H1 (cell line): ENCODE measurements at regions not wholly inside any gene's neighbourhood (a gene's known extent, or its start where the extent isn't known, plus 50 kb on each side); places are given as distances from the start of the nearest gene placed in this dataset.

ENCODE experiments used
- EZH2 ChIP-seq: fragments of 200-600 bp; sonication (generic); IDR thresholded peaks from 2 replicates; pipeline ENCODE4 v1.7.1; 2012; ENCODE audit warnings: low read depth, mild to moderate bottlenecking, moderate library complexity, low read length, inconsistent platforms; ENCODE audit not compliant: severe bottlenecking
- JUN ChIP-seq: IDR thresholded peaks from 2 replicates; pipeline ENCODE4 v1.6.1; 2011; ENCODE audit warnings: low read depth, mild to moderate bottlenecking, improper control_type of control experiment, low read length
- RXRA ChIP-seq: IDR thresholded peaks from 2 replicates; pipeline ENCODE4 v1.6.1; 2011; ENCODE audit warnings: low read depth, mild to moderate bottlenecking, low read length, moderate library complexity; ENCODE audit not compliant: insufficient read depth
- TCF12 ChIP-seq: IDR thresholded peaks from 2 replicates; pipeline ENCODE4 v1.6.1; 2011; ENCODE audit warnings: low read depth, mild to moderate bottlenecking, low read length
- TF ChIP-seq, protein P1 (sequence below): IDR thresholded peaks from 2 replicates; pipeline ENCODE4 v1.6.1; 2012; ENCODE audit warnings: inconsistent platforms

DNA sequence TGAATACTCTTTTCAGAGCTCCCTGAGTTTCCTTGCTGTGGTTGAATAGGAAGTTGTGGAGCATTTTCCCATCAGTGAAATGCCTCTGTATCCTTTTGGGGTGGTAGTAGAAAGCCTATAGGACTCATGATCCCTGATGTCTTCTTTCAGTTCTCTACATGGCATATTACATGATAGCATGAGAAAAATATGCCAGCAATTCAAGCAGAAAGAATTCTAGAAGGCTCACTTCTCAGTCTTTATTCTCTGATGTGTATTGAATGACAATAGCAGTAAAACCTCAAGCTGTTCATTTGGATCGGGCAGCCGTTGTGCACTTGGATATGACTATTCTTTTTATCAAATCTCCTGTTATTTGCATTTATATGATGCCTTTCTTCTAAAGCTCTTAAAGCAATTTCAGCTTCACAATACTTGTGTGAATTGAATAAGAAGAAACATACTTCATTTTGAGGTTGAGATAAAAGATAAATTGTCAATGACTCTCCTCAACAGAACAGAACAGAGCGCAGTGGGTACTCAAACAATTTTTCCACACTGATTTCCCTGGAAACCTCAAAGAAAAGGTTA, 251.5 kb upstream of the FBXO33 start (continued):
- TF ChIP-seq, protein P1, sequence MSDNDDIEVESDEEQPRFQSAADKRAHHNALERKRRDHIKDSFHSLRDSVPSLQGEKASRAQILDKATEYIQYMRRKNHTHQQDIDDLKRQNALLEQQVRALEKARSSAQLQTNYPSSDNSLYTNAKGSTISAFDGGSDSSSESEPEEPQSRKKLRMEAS, result no peak
- TF ChIP-seq EZH2 (no peak), TCF12 (no peak), RXRA (no peak), JUN (no peak)
